OCI-LY7 (cell line): ENCODE measurements at regions not wholly inside any gene's neighbourhood (a gene's known extent, or its start where the extent isn't known, plus 50 kb on each side); places are given as distances from the start of the nearest gene placed in this dataset.

Experiments
- BruUV-seq: library from RNA; stranded (reverse); fragments of 400-500 nt; replicated peaks from 2 replicates; lab custom pipeline; 2021; lab: Mats Ljungman, UMichigan
- CTCF ChIA-PET: fragments of 300-600 bp; sonication (Branson Sonifier 250); formaldehyde crosslinking; loops from one replicate; lab custom pipeline; 2022; ENCODE audit warnings: antibody characterized with exemption; ENCODE audit not compliant: unreplicated experiment; lab: Charles Lee
- POLR2A ChIA-PET: fragments of 300-600 bp; sonication (Branson Sonifier 250); formaldehyde crosslinking; loops from one replicate; lab custom pipeline; 2022; ENCODE audit warnings: antibody characterized with exemption; lab: Charles Lee
- DNase-seq: peaks from one replicate; pipeline ENCODE4 v3.0.0-alpha.2; 2015; ENCODE audit warnings: low spot score
- H2AFZ ChIP-seq: fragments of 200-600 bp; sonication (generic), shearing (Covaris generic); 2 replicates; pipeline ENCODE4 v1.6.1; 2014; ENCODE audit warnings: mild to moderate bottlenecking, antibody characterized with exemption, low read length, moderate library complexity
- H3K27ac ChIP-seq: fragments of 200-600 bp; sonication (generic); 2 replicates; pipeline ENCODE4 v1.5.1; 2014; ENCODE audit warnings: mixed run types, low read depth, mild to moderate bottlenecking, moderate library complexity, low read length, inconsistent platforms; ENCODE audit not compliant: poor library complexity, severe bottlenecking
- H3K36me3 ChIP-seq: fragments of 200-600 bp; sonication (generic); 2 replicates; pipeline ENCODE4 v1.6.1; 2014; ENCODE audit warnings: mild to moderate bottlenecking, antibody characterized with exemption, low read length, moderate library complexity, mixed read lengths; ENCODE audit not compliant: insufficient read depth
- H3K4me1 ChIP-seq: fragments of 200-600 bp; sonication (generic); 2 replicates; pipeline ENCODE4 v1.5.1; 2014; ENCODE audit warnings: mild to moderate bottlenecking, low read length; ENCODE audit not compliant: insufficient read depth, poor library complexity, severe bottlenecking
- H3K4me2 ChIP-seq: fragments of 200-600 bp; sonication (generic); 2 replicates; pipeline ENCODE4 v1.6.1; 2014; ENCODE audit warnings: mild to moderate bottlenecking, low read length
- H3K4me3 ChIP-seq: fragments of 200-600 bp; sonication (generic); 2 replicates; pipeline ENCODE4 v1.5.1; 2014; ENCODE audit warnings: mild to moderate bottlenecking, low read depth, low read length; ENCODE audit not compliant: poor library complexity, severe bottlenecking
- H3K79me2 ChIP-seq: fragments of 200-600 bp; sonication (generic); 2 replicates; pipeline ENCODE4 v1.6.1; 2016; ENCODE audit warnings: low read depth, mild to moderate bottlenecking, low read length, moderate library complexity, mixed read lengths; ENCODE audit not compliant: insufficient read depth
- H3K9me2 ChIP-seq: fragments of 200-600 bp; sonication (generic); 2 replicates; pipeline ENCODE4 v1.6.1; 2016; ENCODE audit warnings: mild to moderate bottlenecking, low read length, mixed read lengths; ENCODE audit not compliant: insufficient read depth
- H3K9me3 ChIP-seq: fragments of 200-600 bp; sonication (generic); 2 replicates; pipeline ENCODE4 v1.6.1; 2014; ENCODE audit warnings: mild to moderate bottlenecking, mixed run types, low read length, mixed read lengths
- H4K20me1 ChIP-seq: fragments of 200-600 bp; sonication (generic); 2 replicates; pipeline ENCODE4 v1.6.1; 2014; ENCODE audit warnings: mild to moderate bottlenecking, antibody characterized with exemption, low read length, moderate library complexity, mixed read lengths; ENCODE audit not compliant: insufficient read depth
- CTCF ChIP-seq: fragments of 200-600 bp; sonication (generic); conservative IDR thresholded peaks from 2 replicates; pipeline ENCODE4 v1.5.1; 2014; ENCODE audit warnings: mild to moderate bottlenecking, antibody characterized with exemption, low read length, moderate library complexity, mixed read lengths
- EZH2phosphoT487 ChIP-seq: fragments of 200-600 bp; sonication (generic); IDR thresholded peaks from 2 replicates; pipeline ENCODE4 v1.6.1; 2018; ENCODE audit warnings: low read depth, borderline replicate concordance, mild to moderate bottlenecking, mixed run types, antibody characterized with exemption, low read length, moderate library complexity, mixed read lengths
- intact Hi-C: fragments of 100-400 bp; cut with micrococcal nuclease; formaldehyde crosslinking; loops from one replicate; pipeline ENCODE4 v1.10.0; 2022; ENCODE audit not compliant: unreplicated experiment

GRCh38 chr11:116502641-116503061 lies 270.1 kb downstream of the BUD13 start:
- TF ChIP-seq EZH2phosphoT487 (no peak), CTCF (no peak)
- H4K20me1 ChIP-seq = no peaks in the 10 kb centered on the region
- no peaks in the 10 kb centered on the region for H3K9me2 ChIP-seq
- H3K36me3 ChIP-seq = no peaks in the 10 kb centered on the region
- no peaks in the 10 kb centered on the region for H3K4me1 ChIP-seq
- no peaks in the 10 kb centered on the region for H3K9me3 ChIP-seq
- no peak overlapping the region for H3K27ac ChIP-seq
- DNase-seq = no peak
- POLR2A ChIA-PET = no interaction called here
- no peak overlapping the region for H2AFZ ChIP-seq
- H3K4me3 ChIP-seq = no peak overlapping the region
- BruUV-seq = no TSS peak
- CTCF ChIA-PET = no interaction called here
- intact Hi-C loops = no loop called here
- no peak overlapping the region for H3K4me2 ChIP-seq
- no peaks in the 10 kb centered on the region for H3K79me2 ChIP-seq

GRCh38 chr11:116501728-116502127 lies 271.1 kb downstream of the BUD13 start:
- TF ChIP-seq CTCF (no peak), EZH2phosphoT487 (no peak)
- Histone ChIP-seq H3K27ac (no peak overlapping the region), H3K36me3 (no peaks in the 10 kb centered on the region), H3K4me2 (no peak overlapping the region), H3K9me2 (no peaks in the 10 kb centered on the region), H3K4me1 (no peaks in the 10 kb centered on the region), H3K9me3 (no peaks in the 10 kb centered on the region), H3K4me3 (no peak overlapping the region), H3K79me2 (no peaks in the 10 kb centered on the region), H4K20me1 (no peaks in the 10 kb centered on the region), H2AFZ (no peak overlapping the region)
- intact Hi-C loops = no loop called here
- DNase-seq = no peak
- ChIA-PET CTCF (no interaction called here), POLR2A (no interaction called here)
- no TSS peak for BruUV-seq

GRCh38 chr11:116500947-116501602 lies 271.7 kb downstream of the BUD13 start:
- Histone ChIP-seq H3K9me2 (no peaks in the 10 kb centered on the region), H3K27ac (no peak overlapping the region), H2AFZ (no peak overlapping the region), H3K36me3 (no peaks in the 10 kb centered on the region), H3K4me2 (no peak overlapping the region), H3K9me3 (no peaks in the 10 kb centered on the region), H3K79me2 (no peaks in the 10 kb centered on the region), H4K20me1 (no peaks in the 10 kb centered on the region), H3K4me3 (no peak overlapping the region), H3K4me1 (no peaks in the 10 kb centered on the region)
- ChIA-PET POLR2A (no interaction called here), CTCF (no interaction called here)
- no TSS peak for BruUV-seq
- intact Hi-C loops = no loop called here
- TF ChIP-seq CTCF = no peak
- no peak for TF ChIP-seq EZH2phosphoT487
- DNase-seq = no peak
